ENCODE measurements at regions not wholly inside any gene's neighbourhood (a gene's known extent, or its start where the extent isn't known, plus 50 kb on each side); places are given as distances from the start of the nearest gene placed in this dataset.
"Not testable (repeated sequence)": the region's sequence is repeated elsewhere in the genome, so short reads cannot be mapped to it uniquely, and the experiment has no call there.

- H3K27me3 Mint-ChIP-seq (ENCODE audit: low read depth); ATAC-seq (replicated peaks in 1 of 2); DNase-seq; H3K4me3 Mint-ChIP-seq; H3K27ac Mint-ChIP-seq; H3K4me1 Mint-ChIP-seq (ENCODE audit: low read depth); H3K36me3 Mint-ChIP-seq (ENCODE audit: insufficient read depth in 2 of 2); H3K9me3 Mint-ChIP-seq: not testable (repeated sequence)
Observed at GRCh38 chrY:17511984-17512383, 368.0 kb downstream of the CDY2B start.

GRCh38 chrY:17511476-17511875 lies 368.5 kb downstream of the CDY2B start:
- not testable (repeated sequence) for DNase-seq; H3K27ac Mint-ChIP-seq; H3K27me3 Mint-ChIP-seq (ENCODE audit: low read depth); H3K9me3 Mint-ChIP-seq; H3K4me1 Mint-ChIP-seq (ENCODE audit: low read depth); H3K36me3 Mint-ChIP-seq (ENCODE audit: insufficient read depth in 2 of 2); H3K4me3 Mint-ChIP-seq; ATAC-seq (replicated peaks in 1 of 2)

GRCh38 chrY:17505834-17506233 lies 374.2 kb downstream of the CDY2B start:
- ATAC-seq (replicated peaks in 1 of 2); H3K9me3 Mint-ChIP-seq; DNase-seq; H3K36me3 Mint-ChIP-seq (ENCODE audit: insufficient read depth in 2 of 2); H3K4me3 Mint-ChIP-seq; H3K27ac Mint-ChIP-seq; H3K4me1 Mint-ChIP-seq (ENCODE audit: low read depth); H3K27me3 Mint-ChIP-seq (ENCODE audit: low read depth): not testable (repeated sequence)

GRCh38 chrY:17484763-17485162 lies 395.3 kb downstream of the CDY2B start:
- not testable (repeated sequence) for ATAC-seq (replicated peaks in 1 of 2); H3K27me3 Mint-ChIP-seq (ENCODE audit: low read depth); H3K9me3 Mint-ChIP-seq; DNase-seq; H3K4me3 Mint-ChIP-seq; H3K36me3 Mint-ChIP-seq (ENCODE audit: insufficient read depth in 2 of 2); H3K4me1 Mint-ChIP-seq (ENCODE audit: low read depth); H3K27ac Mint-ChIP-seq

GRCh38 chrY:17484157-17484556 lies 395.9 kb downstream of the CDY2B start:
- not testable (repeated sequence) for H3K4me3 Mint-ChIP-seq; H3K27ac Mint-ChIP-seq; H3K27me3 Mint-ChIP-seq (ENCODE audit: low read depth); DNase-seq; H3K36me3 Mint-ChIP-seq (ENCODE audit: insufficient read depth in 2 of 2); H3K9me3 Mint-ChIP-seq; H3K4me1 Mint-ChIP-seq (ENCODE audit: low read depth)
- peak in 1 of 2 donors; percentile 53 for ATAC-seq (replicated peaks in 1 of 2)

- H3K9me3 Mint-ChIP-seq; H3K27me3 Mint-ChIP-seq (ENCODE audit: low read depth); DNase-seq; H3K36me3 Mint-ChIP-seq (ENCODE audit: insufficient read depth in 2 of 2); H3K27ac Mint-ChIP-seq; H3K4me1 Mint-ChIP-seq (ENCODE audit: low read depth); H3K4me3 Mint-ChIP-seq: not testable (repeated sequence)
- peak in 1 of 2 donors; percentile 41 for ATAC-seq (replicated peaks in 1 of 2)
Observed at GRCh38 chrY:17481389-17482022, 398.5 kb downstream of the CDY2B start.

GRCh38 chrY:17472068-17472467 lies 408.0 kb downstream of the CDY2B start:
- DNase-seq; H3K4me1 Mint-ChIP-seq (ENCODE audit: low read depth); H3K4me3 Mint-ChIP-seq; ATAC-seq (replicated peaks in 1 of 2); H3K27ac Mint-ChIP-seq; H3K9me3 Mint-ChIP-seq; H3K36me3 Mint-ChIP-seq (ENCODE audit: insufficient read depth in 2 of 2); H3K27me3 Mint-ChIP-seq (ENCODE audit: low read depth): not testable (repeated sequence)

- H3K4me1 Mint-ChIP-seq (ENCODE audit: low read depth); H3K4me3 Mint-ChIP-seq; H3K36me3 Mint-ChIP-seq (ENCODE audit: insufficient read depth in 2 of 2); H3K27me3 Mint-ChIP-seq (ENCODE audit: low read depth); H3K27ac Mint-ChIP-seq; DNase-seq; H3K9me3 Mint-ChIP-seq: not testable (repeated sequence)
- peak in 1 of 2 donors; percentile 54 for ATAC-seq (replicated peaks in 1 of 2)
Observed at GRCh38 chrY:17459753-17460152, 420.3 kb downstream of the CDY2B start.

- H3K4me3 Mint-ChIP-seq = no peak overlapping the region
- no peaks in the 10 kb centered on the region for H3K36me3 Mint-ChIP-seq (ENCODE audit: insufficient read depth in 2 of 2)
- no peaks in the 10 kb centered on the region for H3K9me3 Mint-ChIP-seq
- no peak overlapping the region for H3K27ac Mint-ChIP-seq
- DNase-seq (no peak), ATAC-seq (replicated peaks in 1 of 2) (no peak)
- no peaks in the 10 kb centered on the region for H3K4me1 Mint-ChIP-seq (ENCODE audit: low read depth)
- H3K27me3 Mint-ChIP-seq (ENCODE audit: low read depth) = no peaks in the 10 kb centered on the region
Observed at GRCh38 chrY:17430570-17431166, 449.4 kb downstream of the CDY2B start.

GRCh38 chrY:17398336-17399072 lies 481.5 kb downstream of the CDY2B start:
- Mint-ChIP-seq H3K36me3 (ENCODE audit: insufficient read depth in 2 of 2) (no peaks in the 10 kb centered on the region), H3K4me3 (no peak overlapping the region)

GRCh38 chrY:17397659-17398058 lies 482.4 kb downstream of the CDY2B start:
- H3K27me3 Mint-ChIP-seq (ENCODE audit: low read depth) = no peaks in the 10 kb centered on the region
- ATAC-seq (replicated peaks in 1 of 2) (no peak), DNase-seq (no peak)
- H3K9me3 Mint-ChIP-seq = no peaks in the 10 kb centered on the region
- H3K27ac Mint-ChIP-seq = no peak overlapping the region
- no peaks in the 10 kb centered on the region for H3K36me3 Mint-ChIP-seq (ENCODE audit: insufficient read depth in 2 of 2)
- H3K4me3 Mint-ChIP-seq = no peak overlapping the region
- no peaks in the 10 kb centered on the region for H3K4me1 Mint-ChIP-seq (ENCODE audit: low read depth)

More at GRCh38 chrY:17398336-17399072, 481.5 kb downstream of the CDY2B start:
- Mint-ChIP-seq H3K27ac (no peak overlapping the region), H3K9me3 (no peaks in the 10 kb centered on the region), H3K27me3 (ENCODE audit: low read depth) (no peaks in the 10 kb centered on the region), H3K4me1 (ENCODE audit: low read depth) (no peaks in the 10 kb centered on the region)
- ATAC-seq (replicated peaks in 1 of 2) (no peak), DNase-seq (no peak)

- Mint-ChIP-seq H3K36me3 (ENCODE audit: insufficient read depth in 2 of 2) (no peaks in the 10 kb centered on the region), H3K9me3 (no peaks in the 10 kb centered on the region), H3K4me1 (ENCODE audit: low read depth) (no peaks in the 10 kb centered on the region), H3K4me3 (no peak overlapping the region), H3K27me3 (ENCODE audit: low read depth) (no peaks in the 10 kb centered on the region), H3K27ac (no peak overlapping the region)
- no peak for DNase-seq
- no peak for ATAC-seq (replicated peaks in 1 of 2)
Observed at GRCh38 chrY:17381431-17382070, 498.5 kb downstream of the CDY2B start.

- Mint-ChIP-seq H3K36me3 (ENCODE audit: insufficient read depth in 2 of 2) (no peaks in the 10 kb centered on the region), H3K4me3 (no peak overlapping the region), H3K4me1 (ENCODE audit: low read depth) (no peaks in the 10 kb centered on the region), H3K27ac (no peak overlapping the region), H3K9me3 (no peaks in the 10 kb centered on the region), H3K27me3 (ENCODE audit: low read depth) (no peaks in the 10 kb centered on the region)
- ATAC-seq (replicated peaks in 1 of 2) = no peak
- DNase-seq = no peak
Observed at GRCh38 chrY:17378326-17378725, 501.7 kb downstream of the CDY2B start.
